ENCODE measurements at regions not wholly inside any gene's neighbourhood (a gene's known extent, or its start where the extent isn't known, plus 50 kb on each side); places are given as distances from the start of the nearest gene placed in this dataset.

DNA sequence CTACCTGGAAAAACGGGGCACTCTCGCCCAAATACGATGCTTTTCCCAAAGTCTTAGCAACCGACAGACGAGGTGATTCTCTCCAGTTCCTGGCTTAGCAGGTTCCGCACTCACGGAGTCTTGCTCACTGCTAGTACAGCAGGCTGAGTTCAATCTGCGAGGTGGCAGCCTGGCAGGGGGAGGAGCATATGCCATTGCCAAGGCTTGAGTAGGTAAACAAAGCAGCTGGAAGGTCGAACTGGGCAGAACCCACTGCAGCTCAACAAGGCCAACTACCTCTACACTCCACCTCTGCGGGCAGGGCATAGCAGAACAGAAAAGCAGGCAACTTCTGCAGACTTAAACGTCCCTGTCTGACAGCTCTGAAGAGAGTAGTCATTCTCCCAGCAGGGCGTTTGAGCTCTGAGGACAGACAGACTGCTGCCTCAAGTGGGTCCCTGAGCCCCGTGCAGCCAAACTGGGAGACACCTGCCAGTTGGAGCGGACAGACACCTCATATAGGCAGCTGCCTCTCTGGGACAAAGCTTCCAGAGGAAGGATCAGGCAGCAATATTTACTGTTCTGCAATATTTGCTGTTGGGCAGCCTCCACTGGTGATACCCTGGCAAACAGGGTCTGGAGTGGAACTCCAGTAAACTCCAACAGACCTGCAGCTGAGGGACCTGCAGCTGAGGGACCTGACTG, 73.4 kb upstream of the CADM2 start:
- DNase-seq: no peak

DNA sequence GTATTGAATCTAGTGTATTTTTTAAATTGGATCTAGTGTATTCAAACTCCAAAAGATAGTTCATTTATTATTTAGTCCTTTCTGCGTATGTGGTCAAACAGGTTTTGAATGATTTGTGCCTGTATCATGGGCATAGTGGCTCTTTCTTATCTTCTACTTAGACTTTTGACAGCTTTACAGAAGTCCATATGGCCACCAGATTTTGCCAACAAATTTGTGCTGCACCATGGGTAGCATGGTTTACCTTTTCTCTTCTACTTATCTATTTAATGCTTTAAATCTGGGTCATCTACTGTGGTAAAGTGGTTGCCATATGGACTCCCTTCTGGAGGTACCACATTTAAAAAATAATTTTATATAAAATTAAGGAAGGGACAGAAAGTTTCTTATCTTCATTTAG, 66.9 kb upstream of the CADM2 start:
- no peak for DNase-seq

DNA sequence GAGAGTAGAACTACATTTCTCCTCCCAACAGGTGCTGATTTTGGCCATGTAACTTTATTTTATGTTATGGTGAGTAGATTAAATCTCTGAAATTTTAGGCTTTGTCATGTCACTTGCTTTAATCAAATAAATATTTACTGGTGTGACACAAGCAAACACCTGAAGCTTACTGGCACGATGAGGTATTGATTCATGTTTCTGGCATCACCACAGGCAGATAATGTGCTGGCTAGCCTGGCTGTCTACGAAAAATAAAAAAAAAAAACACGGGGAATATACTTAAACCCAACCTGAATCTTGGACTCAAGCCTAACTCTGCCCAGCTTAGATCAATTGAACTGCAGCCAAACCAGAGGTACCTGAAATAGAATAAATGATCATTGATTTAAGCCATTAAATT, 65.6 kb upstream of the CADM2 start:
- no peak for DNase-seq

- no peak for DNase-seq
Measured at GRCh38 chr3:84904212-84904611, 54.6 kb upstream of the CADM2 start.

DNA sequence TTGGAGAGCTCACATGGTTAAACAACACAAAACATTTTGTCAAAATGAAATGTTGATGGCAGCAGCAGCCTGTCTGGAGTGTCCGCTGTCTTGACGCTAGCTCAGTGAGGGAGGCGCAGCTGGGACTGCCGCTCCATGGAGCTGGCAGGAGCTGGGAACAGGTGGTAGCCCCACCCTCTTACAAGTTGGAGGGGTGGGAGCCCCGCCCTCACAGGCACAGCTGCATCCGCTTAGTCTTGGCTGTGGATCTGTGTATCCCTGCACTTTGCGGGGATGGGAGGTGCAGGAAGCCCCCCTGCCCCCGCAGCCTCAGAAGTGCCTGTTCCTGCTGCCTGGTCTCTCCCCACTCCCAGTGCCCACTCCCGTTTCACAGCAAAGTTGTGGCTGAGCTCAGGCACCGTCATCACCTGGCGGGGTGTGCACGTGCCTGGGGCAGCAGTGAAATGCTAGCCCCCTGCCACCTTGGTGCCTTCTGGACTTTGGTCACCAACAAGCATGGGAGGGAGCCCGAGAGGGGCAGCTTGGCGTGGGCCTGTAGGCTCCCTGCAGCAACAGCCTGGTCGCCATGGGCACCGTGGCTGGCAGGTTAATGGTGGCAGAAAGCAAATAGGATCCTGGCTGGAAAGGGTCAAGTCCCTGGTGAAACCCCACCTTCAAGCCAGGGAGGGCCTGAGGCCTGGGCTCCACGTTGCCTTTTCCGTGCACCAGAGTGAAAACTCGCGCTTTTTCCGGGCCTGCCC, 53.8 kb upstream of the CADM2 start:
- DNase-seq: no peak

GRCh38 chr3:84905556-84905920, 53.3 kb upstream of the CADM2 start:
- no peak for DNase-seq

DNA sequence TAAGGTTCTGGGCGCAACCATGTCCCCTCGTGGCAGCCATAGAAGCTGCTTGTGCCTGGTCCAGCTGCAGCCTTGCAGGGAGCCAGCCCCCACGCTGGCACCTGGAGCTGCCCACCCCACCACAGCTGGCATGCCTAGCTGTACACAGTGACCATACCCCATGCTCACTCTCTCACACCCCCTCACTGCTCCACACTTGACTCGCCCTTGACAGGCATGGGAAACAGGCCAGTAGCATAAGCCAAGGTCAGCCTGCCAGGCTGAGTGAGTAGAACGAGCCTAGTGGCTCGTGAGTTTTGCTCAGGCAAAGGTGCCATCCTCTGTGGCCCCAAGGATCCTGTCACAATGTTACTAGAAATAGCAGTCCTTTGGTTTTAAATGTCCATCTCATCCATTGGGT, 52.7 kb upstream of the CADM2 start:
- no peak for DNase-seq
